Transverse colon (tissue), 3 donors: ENCODE measurements at regions not wholly inside any gene's neighbourhood (a gene's known extent, or its start where the extent isn't known, plus 50 kb on each side); places are given as distances from the start of the nearest gene placed in this dataset.

Experiments
- CTCF ChIP-seq, 5 experiments: fragments of 200-600 bp in 3 of 5; fragments of 450-650 bp in 2 of 5; sonication (generic) in 3 of 5; IDR thresholded peaks; 1 replicate in 2 of 5; 2 replicates in 3 of 5; pipeline ENCODE4 v1.5.1; 2016 to 2017; ENCODE audit warnings: antibody characterized with exemption in 5 of 5, inconsistent platforms in 3 of 5, mild to moderate bottlenecking in 2 of 5, moderate library complexity in 1 of 5
- POLR2A ChIP-seq: fragments of 450-650 bp; IDR thresholded peaks from one replicate; pipeline ENCODE4 v1.6.1; 2016; ENCODE audit warnings: antibody characterized with exemption, mild to moderate bottlenecking, moderate library complexity

- no peak for TF ChIP-seq CTCF (IDR thresholded peaks at IDR 0.05)
- TF ChIP-seq POLR2A = no peak
These were observed 443.5 kb downstream of the SATB2 start for GRCh38 chr2:199014226-199014625.
